HEK293T (cell line): ENCODE measurements at regions not wholly inside any gene's neighbourhood (a gene's known extent, or its start where the extent isn't known, plus 50 kb on each side); places are given as distances from the start of the nearest gene placed in this dataset.

ENCODE experiments used
- BHLHE40 ChIP-seq: fragments of 450-650 bp; IDR thresholded peaks from 2 replicates; pipeline ENCODE4 v1.6.1; 2016; ENCODE audit warnings: mild to moderate bottlenecking, moderate library complexity, borderline replicate concordance
- FOXK2 ChIP-seq: fragments of 450-650 bp; IDR thresholded peaks from 2 replicates; pipeline ENCODE4 v1.6.1; 2016; ENCODE audit warnings: mild to moderate bottlenecking
- FOXM1 ChIP-seq: fragments of 450-650 bp; IDR thresholded peaks from 2 replicates; pipeline ENCODE4 v1.6.1; 2017; ENCODE audit warnings: mild to moderate bottlenecking, borderline replicate concordance
- HDGF ChIP-seq: fragments of 450-650 bp; IDR thresholded peaks from 2 replicates; pipeline ENCODE4 v1.6.1; 2017; ENCODE audit warnings: antibody characterized with exemption, borderline replicate concordance
- NFRKB ChIP-seq: fragments of 450-650 bp; IDR thresholded peaks from 2 replicates; pipeline ENCODE4 v1.6.1; 2016; ENCODE audit warnings: mild to moderate bottlenecking, moderate library complexity
- TARDBP ChIP-seq: fragments of 450-650 bp; IDR thresholded peaks from 2 replicates; pipeline ENCODE4 v1.6.1; 2016
- ZNF384 ChIP-seq: fragments of 450-650 bp; IDR thresholded peaks from 2 replicates; pipeline ENCODE4 v1.6.1; 2016

DNA sequence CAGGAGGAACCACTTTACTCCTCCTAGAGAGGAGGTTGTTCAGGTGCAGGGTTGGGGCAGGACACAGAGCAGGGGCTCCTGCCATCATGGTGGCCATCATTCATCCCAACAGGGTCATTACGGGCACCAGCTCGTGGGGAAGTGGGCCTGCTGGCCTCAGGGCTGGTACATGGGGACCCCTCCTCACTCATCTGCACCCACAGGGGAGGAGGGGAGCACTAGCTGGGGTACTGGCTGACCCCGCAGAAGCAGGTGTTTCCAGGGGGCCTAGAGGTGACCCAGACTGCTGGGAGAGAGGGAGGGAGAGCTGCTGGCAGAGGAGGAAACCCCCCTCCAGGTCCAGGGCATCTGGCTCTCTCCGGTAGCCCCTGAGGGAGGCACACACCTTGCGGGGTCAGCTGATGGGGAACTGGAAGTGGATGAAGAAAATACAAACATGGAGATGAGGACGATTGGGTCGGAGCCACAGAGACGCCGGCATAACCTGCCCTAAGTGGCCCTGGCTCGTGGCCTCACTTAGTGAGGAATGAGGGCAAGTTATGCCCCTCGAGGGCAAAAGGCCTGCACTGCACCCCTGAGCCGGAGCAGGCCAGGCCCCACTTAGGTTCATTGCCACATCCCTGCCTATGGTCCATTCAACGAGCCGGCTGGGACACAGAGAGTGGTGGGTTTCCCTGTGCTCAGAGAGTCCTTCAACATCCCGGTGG is 76.2 kb downstream of the SOX1 start:
- TF ChIP-seq BHLHE40 (no peak), TARDBP (no peak), NFRKB (no peak), FOXM1 (no peak), FOXK2 (no peak), HDGF (no peak), ZNF384 (no peak)
